Stimulated activated CD4-positive, alpha-beta T cell treated with anti-CD3 and anti-CD28 coated beads, Interleukin-4, amount 100 ng/mL, for 24 hours (primary cell): ENCODE measurements at regions not wholly inside any gene's neighbourhood (a gene's known extent, or its start where the extent isn't known, plus 50 kb on each side); places are given as distances from the start of the nearest gene placed in this dataset.
"Not testable (repeated sequence)": the region's sequence is repeated elsewhere in the genome, so short reads cannot be mapped to it uniquely, and the experiment has no call there.

Source experiments
- DNase-seq: peaks from one replicate; pipeline ENCODE4 v3.0.0-alpha.2; 2020

DNA sequence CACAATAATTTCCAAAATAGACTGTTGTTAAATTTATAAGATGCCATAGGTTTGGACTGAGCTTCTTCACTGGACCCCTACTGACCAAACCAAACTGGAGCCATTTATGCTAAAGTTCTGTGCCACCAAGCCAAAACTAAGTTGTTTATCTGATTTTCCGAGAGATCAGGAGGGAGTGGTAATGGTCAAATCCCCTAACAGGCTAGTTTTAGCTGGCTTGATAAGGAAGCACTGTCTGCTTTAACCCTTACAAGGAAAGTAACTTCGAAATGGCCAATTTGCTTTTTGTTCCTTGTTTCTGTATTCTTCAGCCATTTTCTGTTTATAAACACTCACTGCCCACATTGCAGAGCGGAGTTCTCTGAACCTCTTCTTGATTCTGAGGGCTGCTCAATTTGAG lies 246.8 kb upstream of the TUT7 start:
- no peak for DNase-seq

DNA sequence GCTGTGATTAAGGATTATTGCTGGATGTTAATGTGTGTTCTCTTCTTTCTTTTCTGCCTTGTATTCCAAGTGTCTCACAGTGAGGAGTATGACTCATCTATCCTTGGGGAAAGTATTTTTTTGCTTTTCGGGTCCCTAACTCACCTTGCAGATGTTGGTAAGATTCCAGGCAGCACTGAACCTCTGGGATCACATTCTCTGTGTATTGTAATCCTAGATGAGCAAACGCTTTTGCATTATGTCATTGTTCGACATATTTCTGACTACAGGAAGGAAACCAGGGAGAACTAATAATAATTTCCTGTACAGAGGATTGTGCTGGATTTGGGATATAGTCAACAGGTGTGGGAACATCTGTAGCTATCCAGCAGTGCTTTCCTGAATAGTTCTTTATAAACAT lies 246.1 kb upstream of the TUT7 start:
- DNase-seq: no peak

DNA sequence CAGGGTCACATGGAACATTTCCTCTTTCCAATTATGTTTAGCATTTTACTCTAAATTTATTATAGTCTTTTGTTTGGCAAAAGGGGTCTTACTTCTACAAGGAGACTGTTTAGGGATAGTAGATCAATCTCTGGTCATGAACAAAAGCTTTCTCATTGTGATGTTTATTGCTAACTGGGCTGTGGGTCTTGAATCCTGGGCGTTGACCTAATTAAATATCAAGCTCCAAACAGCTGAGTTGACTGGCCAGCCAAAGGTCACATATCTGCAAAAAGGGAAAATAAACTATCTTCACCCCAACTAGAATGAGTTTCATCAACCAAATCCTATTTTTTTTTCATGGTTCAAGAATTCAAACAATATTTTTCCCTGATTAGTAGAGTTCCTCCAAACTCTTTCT lies 245.4 kb upstream of the TUT7 start:
- DNase-seq: no peak

- no peak for DNase-seq
Measured at GRCh38 chr9:86598411-86599239, 244.4 kb upstream of the TUT7 start.

GRCh38 chr9:86594724-86595123 lies 240.5 kb upstream of the TUT7 start:
- no peak for DNase-seq

GRCh38 chr9:86591472-86591871 lies 237.3 kb upstream of the TUT7 start:
- no peak for DNase-seq

DNA sequence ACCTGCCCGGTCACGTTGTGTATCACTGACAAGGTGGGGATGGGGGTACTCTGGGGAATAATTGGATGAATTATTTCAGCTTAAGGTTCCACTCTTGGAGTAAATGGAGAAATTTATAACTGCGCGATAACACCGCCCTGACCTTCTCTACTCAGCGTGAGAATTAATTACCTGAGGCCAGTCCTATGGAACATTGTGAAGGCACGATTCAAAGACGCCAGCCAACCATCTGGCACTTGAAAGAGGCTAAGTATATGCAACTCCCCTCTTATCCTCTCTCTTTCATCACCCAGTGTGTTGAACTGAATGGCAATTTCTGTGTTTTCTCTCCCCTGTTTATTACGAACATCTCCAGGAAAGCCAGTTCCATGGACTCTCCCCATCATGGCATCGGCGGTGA lies 235.5 kb upstream of the TUT7 start:
- DNase-seq: no peak

DNA sequence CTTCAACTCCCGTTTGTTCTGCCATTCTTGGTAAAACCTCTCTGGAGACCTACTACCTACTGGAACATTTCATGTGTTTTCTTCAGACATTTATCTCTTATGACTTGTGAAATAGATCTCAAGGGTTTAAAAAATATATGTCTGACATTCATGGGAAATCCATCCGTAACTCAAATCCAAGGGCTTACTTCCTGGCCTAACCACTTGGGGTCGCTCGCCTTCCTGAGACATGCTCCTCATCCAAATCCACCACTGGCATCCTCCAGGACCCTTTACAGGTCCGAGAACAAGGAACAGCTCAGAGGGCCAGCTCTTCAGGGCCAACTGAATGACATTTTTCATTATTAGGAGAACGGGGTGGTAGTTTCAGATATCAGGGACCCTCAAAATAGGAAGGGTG lies 235.1 kb upstream of the TUT7 start:
- no peak for DNase-seq

DNA sequence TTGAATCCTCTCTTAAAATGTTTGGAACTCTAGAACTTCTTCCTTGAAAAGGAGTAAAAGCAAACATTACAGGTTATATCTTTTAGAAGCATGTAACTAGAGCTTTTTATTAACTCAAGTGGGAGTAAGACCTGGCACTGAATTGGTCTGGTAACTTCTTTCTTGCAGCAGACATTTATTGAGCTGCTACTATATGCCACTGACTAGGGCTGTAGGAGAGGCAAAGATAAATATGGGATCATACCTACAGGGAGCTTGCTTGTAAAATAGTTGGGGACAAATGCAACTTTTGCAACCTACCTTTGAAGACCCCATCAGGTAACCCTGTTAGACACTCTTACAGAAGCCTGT lies 231.9 kb upstream of the TUT7 start:
- DNase-seq: no peak

DNA sequence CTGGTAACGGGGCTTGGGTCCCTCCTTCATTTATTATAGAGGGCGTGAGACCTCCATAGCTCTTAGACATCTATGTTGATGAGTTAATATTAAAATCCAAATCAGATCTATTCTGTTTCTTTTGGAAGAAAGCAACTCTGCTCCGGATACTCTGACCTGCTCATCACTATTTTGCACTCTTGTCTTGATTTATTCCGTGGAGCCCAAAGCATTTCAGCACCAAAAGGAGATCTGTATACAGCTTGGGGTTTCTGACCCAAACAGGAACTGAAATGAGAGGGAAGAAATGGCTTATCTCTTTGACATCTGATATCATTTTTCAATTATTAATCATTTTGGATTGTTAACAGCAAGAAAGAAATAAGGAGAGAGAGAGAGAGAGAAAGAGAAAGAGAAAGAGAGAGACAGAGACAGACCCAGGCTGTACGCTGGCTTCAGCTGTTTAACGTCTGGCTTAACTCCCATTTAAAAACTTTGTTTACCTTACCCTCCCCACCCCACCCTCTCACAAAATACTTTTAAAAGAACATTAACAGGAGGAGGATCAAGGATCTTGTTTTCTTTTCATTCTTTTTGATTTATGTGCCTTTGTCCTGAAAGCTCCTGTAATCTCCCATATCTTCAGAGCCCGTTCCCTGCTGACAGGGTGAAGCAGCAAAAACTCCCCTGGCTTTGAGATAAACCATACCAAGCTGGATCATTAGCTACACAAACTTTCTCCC lies 231.4 kb upstream of the TUT7 start:
- no peak for DNase-seq

- DNase-seq: no peak
Measured at GRCh38 chr9:86580688-86581087, 226.5 kb upstream of the TUT7 start.

DNA sequence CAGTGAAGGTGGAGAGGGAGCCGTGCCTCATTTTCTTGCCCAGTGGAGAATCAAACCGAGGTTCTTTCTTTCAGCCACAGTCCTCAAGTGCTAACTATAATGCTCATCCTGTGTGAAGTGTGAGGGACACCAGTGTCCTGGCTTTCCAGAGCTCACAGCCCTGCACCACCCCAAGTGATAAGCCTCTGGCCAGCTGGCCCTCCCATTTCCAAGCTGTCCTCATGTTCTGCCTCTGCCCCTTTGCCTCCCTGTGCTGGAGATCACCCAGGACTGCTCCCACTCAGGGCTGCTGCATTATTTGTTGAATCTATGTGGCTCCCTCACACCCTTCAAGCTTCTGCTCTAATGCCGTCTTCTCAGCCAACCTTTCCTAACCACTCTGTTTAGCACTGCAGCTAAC lies 224.5 kb upstream of the TUT7 start:
- DNase-seq: no peak

DNA sequence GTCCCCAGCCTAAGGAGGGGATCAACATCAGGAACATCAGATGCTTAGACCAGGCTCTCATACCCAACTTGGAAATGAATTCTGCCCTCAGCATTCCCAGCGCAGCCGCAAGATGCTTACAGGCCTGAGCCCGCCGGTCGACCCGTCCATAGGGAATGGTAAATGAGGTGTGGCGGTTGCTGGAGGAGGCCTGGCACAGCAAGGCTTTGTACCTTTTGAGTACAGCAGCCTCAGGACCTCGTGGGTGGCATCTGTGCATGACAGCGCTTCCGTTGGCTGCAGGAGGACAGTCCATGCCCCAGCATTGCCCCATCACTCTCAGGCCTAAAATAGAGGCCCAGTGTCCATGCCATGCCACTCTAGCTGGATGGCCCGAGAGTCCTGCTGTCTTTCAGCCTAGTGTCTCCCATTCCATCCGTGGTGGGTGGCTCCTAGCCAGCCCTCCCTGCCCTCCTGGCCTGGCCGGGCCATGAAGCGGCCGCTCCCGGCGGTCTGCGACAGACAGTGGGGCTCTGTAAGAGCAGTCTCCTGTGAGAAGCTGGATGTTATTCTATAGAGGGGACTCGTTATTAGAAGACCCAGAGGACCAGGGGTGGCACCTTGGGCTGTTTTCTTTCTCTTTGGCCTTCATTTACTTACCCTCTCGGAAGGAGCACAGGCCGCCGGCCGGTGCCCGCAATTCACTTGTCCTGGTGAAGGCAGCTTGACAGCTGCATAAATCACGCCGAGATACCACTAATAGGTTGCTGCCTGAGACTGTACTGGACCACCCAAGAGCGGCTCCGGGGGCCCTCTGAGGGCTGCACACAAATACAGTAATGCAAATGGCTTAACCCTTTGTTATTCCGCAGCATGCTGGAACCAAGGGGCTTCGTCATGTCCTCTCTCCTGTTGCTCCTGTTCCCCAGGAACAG lies 223.5 kb upstream of the TUT7 start:
- no peak for DNase-seq

DNA sequence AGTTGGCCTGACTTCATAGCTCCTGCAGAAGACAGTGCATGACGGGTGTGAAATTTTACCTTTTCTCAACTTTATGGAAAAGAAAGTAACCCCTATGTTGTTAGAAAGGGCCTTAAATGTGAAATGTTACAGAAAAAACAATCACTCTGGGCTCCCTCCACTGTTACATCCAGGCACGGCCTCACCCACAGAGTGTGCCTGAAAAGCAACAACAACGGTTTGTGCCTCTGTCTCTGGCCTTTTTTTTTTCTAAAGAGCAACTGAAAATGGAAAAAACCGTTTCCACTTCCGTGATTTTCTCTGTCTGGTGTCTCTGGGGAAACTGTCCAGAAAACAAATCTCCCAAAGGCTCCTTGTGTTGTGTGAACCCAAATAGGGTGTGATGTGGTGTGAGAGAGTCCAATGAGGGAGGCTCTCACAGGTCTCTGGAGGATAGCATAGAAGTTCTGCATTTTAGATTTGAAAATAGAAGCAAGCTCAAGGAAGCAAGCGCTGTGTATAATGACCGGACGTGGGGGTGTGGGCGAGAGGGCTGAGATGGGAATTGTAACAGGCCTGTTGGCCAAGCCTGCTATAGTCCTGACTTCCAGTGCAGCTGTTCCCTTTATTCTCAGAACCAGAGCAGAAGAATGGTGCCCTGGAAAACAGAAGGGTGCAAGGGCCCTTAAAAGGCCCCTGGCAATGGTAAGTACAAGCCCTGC lies 221.8 kb upstream of the TUT7 start:
- DNase-seq: no peak

DNA sequence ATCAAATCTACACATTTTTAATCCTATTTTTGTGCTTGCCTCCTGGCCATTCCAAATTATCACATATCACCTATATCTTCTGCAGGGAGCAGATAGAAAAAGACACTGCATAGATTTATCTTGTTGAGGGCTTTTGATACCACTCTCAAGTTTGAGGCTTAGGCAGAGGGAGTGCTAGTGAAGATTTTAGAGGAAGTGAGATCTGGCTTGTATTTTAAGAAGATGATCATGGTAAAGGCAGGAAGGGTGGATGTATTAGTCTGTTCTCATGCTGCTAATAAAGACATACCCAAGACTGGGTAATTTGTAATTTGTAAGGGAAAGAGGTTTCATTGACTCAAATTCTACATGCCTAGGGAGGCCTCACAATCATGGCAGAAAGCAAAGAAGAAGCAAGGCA lies 220.9 kb upstream of the TUT7 start:
- DNase-seq: no peak

GRCh38 chr9:86573886-86574285 lies 219.7 kb upstream of the TUT7 start:
- no peak for DNase-seq

DNA sequence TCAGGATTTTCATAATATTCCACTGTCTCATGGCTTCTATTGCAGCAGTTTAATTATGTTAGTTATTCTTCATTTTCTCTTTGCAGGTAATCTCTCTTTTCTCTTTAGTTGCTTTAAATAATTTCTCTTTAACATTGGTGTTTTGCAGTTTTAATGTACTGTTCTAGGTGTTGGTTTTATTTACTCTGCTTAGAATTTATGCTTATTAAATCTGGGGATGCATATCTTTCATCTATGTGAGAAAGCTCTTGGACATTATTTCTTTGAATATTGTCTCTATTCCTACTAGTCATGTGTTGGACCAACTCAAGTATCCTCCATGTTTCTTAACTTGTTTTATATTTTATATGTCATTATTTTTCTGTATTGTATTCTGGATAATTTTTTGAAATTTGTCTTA lies 218.7 kb upstream of the TUT7 start:
- DNase-seq: no peak

- DNase-seq: not testable (repeated sequence)
Measured at GRCh38 chr9:86565603-86566002, 211.4 kb upstream of the TUT7 start.

GRCh38 chr9:86563936-86564335 lies 209.7 kb upstream of the TUT7 start:
- DNase-seq: no peak

DNA sequence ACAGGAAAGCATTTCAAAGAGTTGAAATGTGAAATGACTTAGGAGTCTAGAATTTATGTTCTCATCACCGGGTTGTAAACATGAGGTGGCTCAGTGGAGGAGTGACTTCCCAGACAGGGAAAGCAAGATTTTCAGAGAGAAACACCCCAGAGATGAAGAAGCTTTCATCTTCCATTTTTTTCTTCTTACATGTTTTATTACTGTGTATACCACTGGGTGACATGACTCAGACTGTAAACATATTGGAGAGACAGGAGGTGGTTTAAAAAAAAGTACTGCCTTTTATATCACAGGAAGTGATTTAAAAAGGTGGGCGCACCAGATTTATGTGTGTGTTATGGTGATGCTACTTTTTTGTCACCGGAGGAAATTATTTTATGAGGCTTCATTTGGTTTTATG lies 209.1 kb upstream of the TUT7 start:
- DNase-seq: no peak

DNA sequence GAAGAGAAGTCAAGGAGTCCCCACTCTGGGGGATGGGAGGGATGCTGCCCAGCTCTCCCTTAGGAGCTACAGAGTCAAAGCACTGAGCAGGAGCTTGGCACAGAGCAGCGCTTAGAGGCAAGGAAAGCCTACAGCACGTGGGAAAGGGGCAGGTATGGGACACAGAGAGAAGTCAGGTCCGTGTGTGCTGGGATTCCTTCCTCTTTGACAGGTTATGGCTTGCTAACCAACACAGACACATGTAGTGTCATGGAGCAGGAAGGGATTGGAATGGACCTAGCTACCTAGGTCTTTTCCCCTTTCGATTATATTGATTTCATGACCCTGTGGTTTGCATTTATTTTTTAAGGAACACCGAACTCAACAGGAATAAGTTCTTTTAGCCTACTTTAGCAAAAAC lies 208.5 kb upstream of the TUT7 start:
- no peak for DNase-seq

DNA sequence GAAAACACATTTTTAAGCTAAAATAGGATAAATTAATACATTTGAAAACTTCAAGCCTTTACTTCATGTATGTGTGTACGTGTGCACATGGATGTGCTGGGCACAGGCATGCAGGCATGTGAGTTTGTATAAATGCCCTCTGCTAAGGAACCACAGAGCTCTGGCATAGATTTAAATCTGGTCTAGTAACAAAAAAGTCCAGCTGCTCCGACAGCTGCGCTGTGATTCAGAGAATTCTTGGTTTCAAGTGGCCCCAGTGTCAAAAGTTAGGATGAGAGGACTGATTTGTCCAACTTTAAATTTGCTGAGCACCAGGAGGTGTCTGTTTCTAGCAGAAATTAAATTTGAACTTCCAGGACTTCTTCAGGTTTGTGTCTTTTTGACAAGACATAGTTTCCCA lies 203.7 kb upstream of the TUT7 start:
- DNase-seq: no peak
